ENCODE measurements at regions not wholly inside any gene's neighbourhood (a gene's known extent, or its start where the extent isn't known, plus 50 kb on each side); places are given as distances from the start of the nearest gene placed in this dataset.

DNA sequence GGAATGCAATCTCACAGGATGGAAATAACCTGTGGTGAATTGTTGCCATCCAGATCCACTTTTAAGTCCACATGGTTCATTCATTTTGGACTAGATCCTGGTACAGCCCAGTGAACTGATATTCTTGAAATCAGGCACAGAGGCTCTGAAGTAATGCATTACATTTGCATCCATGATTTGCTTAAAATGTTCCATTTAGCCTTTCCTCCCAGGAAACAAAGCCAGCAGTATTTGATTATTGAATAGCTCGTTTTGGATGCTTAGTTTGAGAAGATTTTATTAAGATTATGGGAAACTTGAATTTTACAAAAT, 995.8 kb upstream of the CDH2 start:
- no peak overlapping the region for H3K4me3 Mint-ChIP-seq (ENCODE audit: unreplicated experiment)
- Histone ChIP-seq H3K4me1 (no peaks in the 10 kb centered on the region), H3K36me3 (ENCODE audit: control insufficient read depth, insufficient read depth, low read length) (no peaks in the 10 kb centered on the region), H3K9me3 (no peaks in the 10 kb centered on the region), H3K27me3 (replicated peaks; ENCODE audit: control insufficient read depth, insufficient read depth, low read length) (no peaks in the 10 kb centered on the region), H3K4me3 (ENCODE audit: low read depth, low read length) (no peak overlapping the region)
- ChIA-PET POLR2A (no interaction called here), CTCF (no interaction called here)
- no peaks in the 10 kb centered on the region for H3K4me1 Mint-ChIP-seq (ENCODE audit: low read depth, unreplicated experiment)
- intact Hi-C loops (cut with micrococcal nuclease; ENCODE audit: unreplicated experiment): no loop called here
- no peak overlapping the region for H3K27ac Mint-ChIP-seq (ENCODE audit: unreplicated experiment)
- no TSS peak for BruUV-seq (replicated peaks)
- H3K27me3 Mint-ChIP-seq (ENCODE audit: insufficient read depth, unreplicated experiment): peaks cover under 1% of the 10 kb centered on the region
- no peaks in the 10 kb centered on the region for H3K9me3 Mint-ChIP-seq (ENCODE audit: unreplicated experiment)
- TF ChIP-seq, protein P1, sequence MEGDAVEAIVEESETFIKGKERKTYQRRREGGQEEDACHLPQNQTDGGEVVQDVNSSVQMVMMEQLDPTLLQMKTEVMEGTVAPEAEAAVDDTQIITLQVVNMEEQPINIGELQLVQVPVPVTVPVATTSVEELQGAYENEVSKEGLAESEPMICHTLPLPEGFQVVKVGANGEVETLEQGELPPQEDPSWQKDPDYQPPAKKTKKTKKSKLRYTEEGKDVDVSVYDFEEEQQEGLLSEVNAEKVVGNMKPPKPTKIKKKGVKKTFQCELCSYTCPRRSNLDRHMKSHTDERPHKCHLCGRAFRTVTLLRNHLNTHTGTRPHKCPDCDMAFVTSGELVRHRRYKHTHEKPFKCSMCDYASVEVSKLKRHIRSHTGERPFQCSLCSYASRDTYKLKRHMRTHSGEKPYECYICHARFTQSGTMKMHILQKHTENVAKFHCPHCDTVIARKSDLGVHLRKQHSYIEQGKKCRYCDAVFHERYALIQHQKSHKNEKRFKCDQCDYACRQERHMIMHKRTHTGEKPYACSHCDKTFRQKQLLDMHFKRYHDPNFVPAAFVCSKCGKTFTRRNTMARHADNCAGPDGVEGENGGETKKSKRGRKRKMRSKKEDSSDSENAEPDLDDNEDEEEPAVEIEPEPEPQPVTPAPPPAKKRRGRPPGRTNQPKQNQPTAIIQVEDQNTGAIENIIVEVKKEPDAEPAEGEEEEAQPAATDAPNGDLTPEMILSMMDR (IDR thresholded peaks at IDR 0.05; ENCODE audit: insufficient read depth in 1 of 2, low read depth in 1 of 2, low read length in 1 of 2, severe bottlenecking in 1 of 2, unreplicated experiment in 1 of 2): no peak
- no peaks in the 10 kb centered on the region for H3K36me3 Mint-ChIP-seq (ENCODE audit: insufficient read depth, unreplicated experiment)
- DNase-seq: no peak

DNA sequence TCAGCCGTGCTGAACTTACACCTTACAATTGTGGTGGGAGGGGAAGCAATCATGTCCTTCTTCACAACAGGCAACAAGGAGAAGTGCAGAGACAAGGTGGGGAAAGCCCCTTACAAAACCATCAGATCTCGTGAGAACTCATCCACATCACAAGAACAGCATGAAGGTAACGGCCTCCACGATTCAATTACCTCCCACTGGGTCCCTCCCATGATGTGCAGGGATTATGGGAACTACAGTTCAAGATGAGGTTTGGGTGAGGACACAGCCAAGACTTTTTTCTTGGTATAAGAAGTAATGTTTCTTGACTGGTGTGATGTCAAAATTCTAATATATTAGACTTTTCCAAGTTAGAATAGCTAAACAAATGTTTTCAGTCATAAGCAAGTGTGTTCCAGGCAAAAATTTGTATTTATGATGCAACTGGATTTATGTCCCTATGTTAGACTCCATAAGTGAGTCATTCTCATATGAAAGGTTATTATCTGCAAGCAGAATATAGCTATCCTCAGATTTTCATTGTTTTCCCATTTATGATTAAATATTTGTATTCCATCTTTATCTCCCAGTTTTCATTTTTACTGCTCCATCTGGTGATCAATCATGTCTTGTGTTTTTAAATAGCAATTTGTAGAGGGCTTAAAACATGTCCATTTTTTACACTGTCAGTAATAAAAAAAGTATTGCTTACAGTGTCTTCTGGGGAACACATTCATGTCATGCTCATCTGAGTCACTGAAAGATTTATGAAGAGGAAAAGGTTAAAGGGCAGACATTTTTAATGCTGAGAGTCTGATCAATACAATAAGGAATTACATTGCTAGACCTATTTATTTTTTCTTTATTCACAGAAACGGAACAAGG, 995.2 kb upstream of the CDH2 start:
- H3K27me3 Mint-ChIP-seq (ENCODE audit: insufficient read depth, unreplicated experiment): no peaks in the 10 kb centered on the region
- H3K9me3 Mint-ChIP-seq (ENCODE audit: unreplicated experiment): no peaks in the 10 kb centered on the region
- H3K36me3 Mint-ChIP-seq (ENCODE audit: insufficient read depth, unreplicated experiment): no peaks in the 10 kb centered on the region
- H3K27me3 ChIP-seq (replicated peaks; ENCODE audit: control insufficient read depth, insufficient read depth, low read length): no peaks in the 10 kb centered on the region
- H3K36me3 ChIP-seq (ENCODE audit: control insufficient read depth, insufficient read depth, low read length): no peaks in the 10 kb centered on the region
- CTCF ChIA-PET: no interaction called here
- DNase-seq: no peak
- H3K27ac Mint-ChIP-seq (ENCODE audit: unreplicated experiment): no peak overlapping the region
- intact Hi-C loops (cut with micrococcal nuclease; ENCODE audit: unreplicated experiment): no loop called here
- POLR2A ChIA-PET: no interaction called here
- TF ChIP-seq, protein P1 (IDR thresholded peaks at IDR 0.05; ENCODE audit: insufficient read depth in 1 of 2, low read depth in 1 of 2, low read length in 1 of 2, severe bottlenecking in 1 of 2, unreplicated experiment in 1 of 2): no peak
- no TSS peak for BruUV-seq (replicated peaks)
- no peaks in the 10 kb centered on the region for H3K4me1 ChIP-seq
- no peak overlapping the region for H3K4me3 Mint-ChIP-seq (ENCODE audit: unreplicated experiment)
- no peaks in the 10 kb centered on the region for H3K4me1 Mint-ChIP-seq (ENCODE audit: low read depth, unreplicated experiment)
- H3K4me3 ChIP-seq (ENCODE audit: low read depth, low read length): no peak overlapping the region
- no peaks in the 10 kb centered on the region for H3K9me3 ChIP-seq

DNA sequence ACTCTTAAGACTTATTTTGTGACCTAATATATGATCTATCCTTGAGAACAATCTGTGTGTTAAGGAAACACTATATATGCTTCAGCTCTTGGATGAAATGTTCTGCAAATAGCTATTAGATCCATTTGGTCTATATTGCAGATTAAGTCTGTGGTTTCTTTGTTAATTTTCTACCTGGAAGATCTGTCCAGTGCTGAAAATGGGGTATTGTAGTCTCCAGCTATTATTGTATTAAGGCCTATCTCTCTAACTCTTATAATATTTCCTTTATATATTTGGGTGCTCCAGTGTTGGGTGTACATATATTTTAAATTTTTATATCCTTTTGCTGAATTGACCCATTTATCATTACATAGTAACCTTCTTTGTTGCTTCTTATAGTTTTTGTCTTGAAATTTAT, 992.7 kb upstream of the CDH2 start:
- Histone ChIP-seq H3K27me3 (replicated peaks; ENCODE audit: control insufficient read depth, insufficient read depth, low read length) (no peaks in the 10 kb centered on the region), H3K4me3 (ENCODE audit: low read depth, low read length) (no peak overlapping the region), H3K36me3 (ENCODE audit: control insufficient read depth, insufficient read depth, low read length) (no peaks in the 10 kb centered on the region), H3K9me3 (no peaks in the 10 kb centered on the region), H3K4me1 (no peaks in the 10 kb centered on the region)
- BruUV-seq (replicated peaks): no TSS peak
- H3K27me3 Mint-ChIP-seq (ENCODE audit: insufficient read depth, unreplicated experiment): no peaks in the 10 kb centered on the region
- H3K9me3 Mint-ChIP-seq (ENCODE audit: unreplicated experiment): no peaks in the 10 kb centered on the region
- H3K36me3 Mint-ChIP-seq (ENCODE audit: insufficient read depth, unreplicated experiment): no peaks in the 10 kb centered on the region
- H3K4me1 Mint-ChIP-seq (ENCODE audit: low read depth, unreplicated experiment): no peaks in the 10 kb centered on the region
- TF ChIP-seq, protein P1 (IDR thresholded peaks at IDR 0.05; ENCODE audit: insufficient read depth in 1 of 2, low read depth in 1 of 2, low read length in 1 of 2, severe bottlenecking in 1 of 2, unreplicated experiment in 1 of 2): no peak
- intact Hi-C loops (cut with micrococcal nuclease; ENCODE audit: unreplicated experiment): no loop called here
- POLR2A ChIA-PET: no interaction called here
- no peak for DNase-seq
- CTCF ChIA-PET: no interaction called here
- H3K4me3 Mint-ChIP-seq (ENCODE audit: unreplicated experiment): no peak overlapping the region
- no peak overlapping the region for H3K27ac Mint-ChIP-seq (ENCODE audit: unreplicated experiment)
